ENCODE measurements at regions not wholly inside any gene's neighbourhood (a gene's known extent, or its start where the extent isn't known, plus 50 kb on each side); places are given as distances from the start of the nearest gene placed in this dataset.

- TF ChIP-seq ELF4 (CRISPR knock-in tag; IDR thresholded peaks at IDR 0.05) (0 out of 2 replicates have a peak, but pooled peaks have one; percentile 23), TBP (optimal IDR thresholded peaks at IDR 0.05; ENCODE audit: low read depth, low read length) (peak; percentile 39), GABPA (tag; conservative IDR thresholded peaks at IDR 0.05; ENCODE audit: low read depth) (0 out of 2 replicates have a peak, but pooled peaks have one; percentile 32), PHB (CRISPR knock-in tag; IDR thresholded peaks at IDR 0.05) (no peak), JUND (IDR thresholded peaks at IDR 0.05; ENCODE audit: borderline replicate concordance, low read depth, low read length) (0 out of 2 replicates have a peak, but pooled peaks have one; percentile 7), JUND (tag; IDR thresholded peaks at IDR 0.05; ENCODE audit: borderline replicate concordance, low read depth, low read length) (peak; percentile 50; the same call in 1 of the 3 replicates), FOXJ3 (CRISPR knock-in tag; IDR thresholded peaks at IDR 0.05) (no peak), PATZ1 (CRISPR knock-in tag; IDR thresholded peaks at IDR 0.05; ENCODE audit: borderline replicate concordance) (no peak), FOXJ2 (tag; IDR thresholded peaks at IDR 0.05) (0 out of 2 replicates have a peak, but pooled peaks have one; percentile 22), NR3C1 (CRISPR knock-in tag; IDR thresholded peaks at IDR 0.05) (no peak), ZNF512 (tag; IDR thresholded peaks at IDR 0.05) (no peak), ZNF830 (CRISPR knock-in tag; IDR thresholded peaks at IDR 0.05) (no peak), SMARCA4 (IDR thresholded peaks at IDR 0.05) (peak; percentile 83; the same call in 1 of the 2 replicates), ASH1L (IDR thresholded peaks at IDR 0.05; ENCODE audit: borderline replicate concordance, low read depth, partially characterized antibody) (no peak), PYGO2 (tag; IDR thresholded peaks at IDR 0.05) (0 out of 2 replicates have a peak, but pooled peaks have one; percentile 9), CBX5 (IDR thresholded peaks at IDR 0.05; ENCODE audit: borderline replicate concordance, low read depth) (no peak), NONO (IDR thresholded peaks at IDR 0.05; ENCODE audit: low read depth in 2 of 2, low read length in 1 of 2) (no peak), NBN (IDR thresholded peaks at IDR 0.05; ENCODE audit: low read depth) (peak; percentile 84; the same call in 1 of the 2 replicates), HDAC3 (IDR thresholded peaks at IDR 0.05; ENCODE audit: borderline replicate concordance, partially characterized antibody) (peak; percentile 42), ZNF644 (tag; IDR thresholded peaks at IDR 0.05; ENCODE audit: low read depth) (0 out of 2 replicates have a peak, but pooled peaks have one; percentile 32), THAP12 (CRISPR knock-in tag; IDR thresholded peaks at IDR 0.05) (no peak), ARNT (IDR thresholded peaks at IDR 0.05) (peak in 1 of 2 experiments; percentile 44; a peak in 1 of 4 replicates), DPF2 (IDR thresholded peaks at IDR 0.05) (peak; percentile 82), FOS (IDR thresholded peaks at IDR 0.05; ENCODE audit: extremely low read depth, insufficient read length) (no peak), CXXC5 (CRISPR knock-in tag; IDR thresholded peaks at IDR 0.05) (peak; percentile 73)
Measured at GRCh38 chr21:14677639-14678179, 131.6 kb upstream of the SAMSN1 start (continued).

All from K562 (cell line).